T-helper 1 cell treated with Interleukin-12 subunit alpha and Interleukin-12 subunit beta and Interleukin-4 antibody, amounts not matched to agents 30 μg/mL and 1 μg/mL, for 36 hours (primary cell): ENCODE measurements at regions not wholly inside any gene's neighbourhood (a gene's known extent, or its start where the extent isn't known, plus 50 kb on each side); places are given as distances from the start of the nearest gene placed in this dataset.
"Not testable (repeated sequence)": the region's sequence is repeated elsewhere in the genome, so short reads cannot be mapped to it uniquely, and the experiment has no call there.

Source experiments
- H3K27ac Mint-ChIP-seq: one replicate; pipeline ENCODE4 v1.8.0; 2021; ENCODE audit warnings: mild to moderate bottlenecking, mixed read lengths
- H3K27me3 Mint-ChIP-seq: one replicate; pipeline ENCODE4 v1.8.0; 2021; ENCODE audit warnings: low read depth, mixed read lengths
- H3K36me3 Mint-ChIP-seq: one replicate; pipeline ENCODE4 v1.8.0; 2021; ENCODE audit warnings: low read depth, mixed read lengths
- H3K4me1 Mint-ChIP-seq: one replicate; pipeline ENCODE4 v1.8.0; 2021; ENCODE audit warnings: low read depth, mixed read lengths
- H3K4me3 Mint-ChIP-seq: one replicate; pipeline ENCODE4 v1.8.0; 2021; ENCODE audit warnings: mild to moderate bottlenecking, moderate library complexity, mixed read lengths
- H3K9me3 Mint-ChIP-seq: one replicate; pipeline ENCODE4 v1.8.0; 2021; ENCODE audit warnings: mixed read lengths

DNA sequence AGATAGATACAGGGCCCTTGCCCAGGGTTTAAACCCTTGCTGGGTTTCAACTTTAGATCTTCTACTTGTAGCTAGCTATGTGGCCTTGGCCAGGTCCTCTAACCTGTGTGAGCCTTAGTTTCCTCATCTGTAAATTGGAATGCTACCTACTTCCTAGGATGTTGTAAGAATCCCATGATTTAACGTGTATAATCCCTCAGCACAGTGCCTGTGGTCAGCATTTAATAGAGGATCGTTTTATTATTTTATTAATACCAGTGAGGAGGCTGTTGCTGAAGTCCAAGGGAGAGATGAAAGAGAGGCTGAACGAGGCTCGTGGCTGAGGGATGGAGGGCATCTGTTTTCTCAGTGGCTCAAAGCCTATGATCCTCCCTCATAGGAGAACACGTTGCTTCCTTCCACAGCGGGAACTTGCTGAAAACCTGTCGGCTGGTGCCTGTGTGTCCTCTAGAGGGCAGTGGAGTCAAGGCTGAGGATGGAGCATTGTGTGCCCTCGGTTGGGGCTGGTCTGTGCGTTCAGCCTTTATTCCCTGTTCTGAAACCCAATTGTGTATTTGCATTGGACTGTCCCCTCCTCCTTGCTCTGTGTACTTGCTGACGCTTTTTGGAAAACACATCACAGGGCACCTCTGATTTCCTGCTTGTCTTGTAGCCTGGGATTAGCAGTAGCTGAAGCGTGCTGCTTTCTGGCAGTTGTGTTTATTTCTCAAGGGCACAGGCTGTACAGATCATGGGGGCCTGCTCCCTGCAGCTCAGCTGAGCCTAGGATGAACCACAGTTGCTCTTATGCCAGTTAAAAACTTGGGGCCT lies 104.3 kb downstream of the PROP1 start:
- not testable (repeated sequence) for H3K9me3 Mint-ChIP-seq, H3K27ac Mint-ChIP-seq, H3K4me3 Mint-ChIP-seq, H3K27me3 Mint-ChIP-seq, H3K4me1 Mint-ChIP-seq, H3K36me3 Mint-ChIP-seq

- H3K4me1 Mint-ChIP-seq, H3K27ac Mint-ChIP-seq, H3K9me3 Mint-ChIP-seq, H3K36me3 Mint-ChIP-seq, H3K27me3 Mint-ChIP-seq, H3K4me3 Mint-ChIP-seq: not testable (repeated sequence)
Observed at GRCh38 chr5:177883295-177883694, 100.6 kb upstream of the FAM153A start.

GRCh38 chr5:177875900-177876238 lies 93.2 kb upstream of the FAM153A start:
- H3K9me3 Mint-ChIP-seq, H3K36me3 Mint-ChIP-seq, H3K4me1 Mint-ChIP-seq, H3K27me3 Mint-ChIP-seq: not testable (repeated sequence)
- H3K27ac Mint-ChIP-seq = peak overlapping the region; percentile 67
- H3K4me3 Mint-ChIP-seq = peak overlapping the region; percentile 92

DNA sequence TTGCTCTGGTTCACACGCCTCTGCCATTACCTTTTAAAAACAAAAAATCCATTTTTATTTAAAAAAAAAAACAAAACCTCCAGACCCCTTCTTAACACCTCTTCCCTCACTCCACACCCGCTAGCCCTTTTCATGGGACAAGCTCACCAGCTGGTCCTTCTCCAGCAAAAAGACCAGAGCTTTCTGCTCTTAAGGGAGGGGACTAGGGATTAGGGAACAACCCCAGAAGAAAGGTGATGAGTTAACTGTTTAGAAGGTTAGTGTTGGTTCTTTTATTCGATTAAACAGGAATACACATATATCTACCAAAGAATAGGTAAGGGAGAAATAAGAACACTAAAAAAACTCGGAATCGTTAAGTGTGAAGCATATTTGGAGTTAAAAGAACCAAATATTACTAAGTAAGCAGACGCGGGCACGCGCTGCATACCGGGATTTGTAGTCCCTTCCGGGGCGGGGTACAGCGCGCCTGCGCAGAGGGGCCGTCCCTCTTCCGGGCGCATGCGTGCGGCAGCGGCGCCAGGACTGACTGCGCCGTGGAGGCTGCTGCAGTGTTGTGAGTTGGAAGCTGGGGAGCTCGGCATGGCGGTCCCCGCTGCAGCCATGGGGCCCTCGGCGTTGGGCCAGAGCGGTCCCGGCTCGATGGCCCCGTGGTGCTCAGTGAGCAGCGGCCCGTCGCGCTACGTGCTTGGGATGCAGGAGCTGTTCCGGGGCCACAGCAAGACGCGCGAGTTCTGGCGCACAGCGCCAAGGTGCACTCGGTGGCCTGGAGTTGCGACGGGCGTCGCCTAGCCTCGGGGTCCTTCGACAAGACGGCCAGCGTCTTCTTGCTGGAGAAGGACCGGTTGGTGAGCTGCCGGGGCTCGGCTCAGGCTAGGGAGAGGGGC lies 92.6 kb upstream of the FAM153A start:
- H3K4me1 Mint-ChIP-seq, H3K9me3 Mint-ChIP-seq, H3K27me3 Mint-ChIP-seq, H3K36me3 Mint-ChIP-seq: not testable (repeated sequence)
- H3K4me3 Mint-ChIP-seq = peak overlapping the region; percentile 78
- peak overlapping the region; percentile 52 for H3K27ac Mint-ChIP-seq

GRCh38 chr5:177863822-177864446 lies 81.2 kb upstream of the FAM153A start:
- not testable (repeated sequence) for H3K27me3 Mint-ChIP-seq, H3K9me3 Mint-ChIP-seq

GRCh38 chr5:177857642-177858200 lies 75.0 kb upstream of the FAM153A start:
- not testable (repeated sequence) for H3K4me1 Mint-ChIP-seq, H3K27me3 Mint-ChIP-seq, H3K36me3 Mint-ChIP-seq, H3K27ac Mint-ChIP-seq, H3K9me3 Mint-ChIP-seq, H3K4me3 Mint-ChIP-seq

More at GRCh38 chr5:177863822-177864446, 81.2 kb upstream of the FAM153A start:
- not testable (repeated sequence) for H3K4me3 Mint-ChIP-seq, H3K36me3 Mint-ChIP-seq, H3K4me1 Mint-ChIP-seq, H3K27ac Mint-ChIP-seq

- not testable (repeated sequence) for H3K36me3 Mint-ChIP-seq, H3K27ac Mint-ChIP-seq, H3K4me3 Mint-ChIP-seq, H3K27me3 Mint-ChIP-seq, H3K9me3 Mint-ChIP-seq, H3K4me1 Mint-ChIP-seq
Observed at GRCh38 chr5:177856474-177856873, 73.8 kb upstream of the FAM153A start.

GRCh38 chr5:177847914-177848313 lies 65.2 kb upstream of the FAM153A start:
- H3K36me3 Mint-ChIP-seq, H3K4me1 Mint-ChIP-seq, H3K27ac Mint-ChIP-seq, H3K27me3 Mint-ChIP-seq, H3K9me3 Mint-ChIP-seq, H3K4me3 Mint-ChIP-seq: not testable (repeated sequence)

GRCh38 chr5:177846598-177846997 lies 63.9 kb upstream of the FAM153A start:
- not testable (repeated sequence) for H3K36me3 Mint-ChIP-seq, H3K4me3 Mint-ChIP-seq, H3K27ac Mint-ChIP-seq, H3K9me3 Mint-ChIP-seq, H3K4me1 Mint-ChIP-seq, H3K27me3 Mint-ChIP-seq

DNA sequence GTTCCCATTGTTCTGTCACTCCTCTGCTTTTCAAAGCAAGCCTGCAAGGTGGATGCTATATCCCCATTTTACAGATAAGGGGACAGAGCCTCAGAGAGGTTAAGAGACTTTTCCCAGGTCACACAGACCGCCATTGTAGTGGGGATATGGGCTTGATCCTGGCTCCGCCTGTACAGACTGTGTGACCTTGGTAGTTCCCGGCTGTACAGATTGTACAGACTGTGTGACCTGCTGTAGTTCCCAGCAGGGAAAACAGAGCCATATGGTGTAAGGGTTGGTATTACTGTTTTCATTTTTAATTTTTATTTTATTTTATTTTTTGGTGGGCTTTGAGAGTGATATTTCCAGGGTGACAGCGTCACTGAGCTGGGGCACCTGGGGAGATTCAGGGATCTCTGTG lies 63.2 kb upstream of the FAM153A start:
- not testable (repeated sequence) for H3K4me3 Mint-ChIP-seq, H3K36me3 Mint-ChIP-seq, H3K9me3 Mint-ChIP-seq, H3K27me3 Mint-ChIP-seq, H3K4me1 Mint-ChIP-seq, H3K27ac Mint-ChIP-seq

- not testable (repeated sequence) for H3K36me3 Mint-ChIP-seq
Observed at GRCh38 chr5:177836191-177836590, 53.5 kb upstream of the FAM153A start.

More at GRCh38 chr5:177836191-177836590, 53.5 kb upstream of the FAM153A start:
- H3K4me3 Mint-ChIP-seq = peak overlapping the region; percentile 76
- H3K9me3 Mint-ChIP-seq, H3K27me3 Mint-ChIP-seq, H3K4me1 Mint-ChIP-seq, H3K27ac Mint-ChIP-seq: not testable (repeated sequence)
